CD4-positive, alpha-beta memory T cell (primary cell): ENCODE measurements at regions not wholly inside any gene's neighbourhood (a gene's known extent, or its start where the extent isn't known, plus 50 kb on each side); places are given as distances from the start of the nearest gene placed in this dataset.
A peak's percentile ranks its signal among the peaks of the same experiment; 100 is the strongest.

Experiments used
- CTCF ChIA-PET: fragments of 350-600 bp; sonication (Branson Sonifier 250); formaldehyde crosslinking; loops from one replicate; lab custom pipeline; 2021; ENCODE audit warnings: inconsistent platforms; ENCODE audit not compliant: partially characterized antibody; lab: Charles Lee
- POLR2A ChIA-PET: fragments of 350-600 bp; sonication (Branson Sonifier 250); formaldehyde crosslinking; loops from one replicate; lab custom pipeline; 2021; ENCODE audit not compliant: partially characterized antibody; lab: Charles Lee
- DNase-seq, 5 donors: peaks; one replicate each; pipeline versions ENCODE4 v3.0.0 to v3.0.0-alpha.2; 2020 to 2022; ENCODE audit warnings: mixed read lengths in 1 of 5
- H3K27ac ChIP-seq: one replicate; pipeline ENCODE4 v1.7.0; 2013; ENCODE audit warnings: low read depth, low read length
- H3K27me3 ChIP-seq: 2 replicates; pipeline ENCODE4 v1.7.0; 2013; ENCODE audit warnings: mild to moderate bottlenecking, low read length, moderate library complexity; ENCODE audit not compliant: insufficient read depth
- H3K36me3 ChIP-seq: 2 replicates; pipeline ENCODE4 v1.7.0; 2013; ENCODE audit warnings: mild to moderate bottlenecking, low read length, moderate library complexity; ENCODE audit not compliant: insufficient read depth
- H3K4me1 ChIP-seq: 2 replicates; pipeline ENCODE4 v1.7.0; 2013; ENCODE audit warnings: mild to moderate bottlenecking, low read length, moderate library complexity; ENCODE audit not compliant: insufficient read depth
- H3K4me3 ChIP-seq, 2 donors: one replicate each; pipeline ENCODE4 v1.7.0; 2013; ENCODE audit warnings: low read length in 2 of 2, mild to moderate bottlenecking in 1 of 2
- H3K9me3 ChIP-seq, 2 donors: one replicate each; pipeline ENCODE4 v1.7.0; 2013; ENCODE audit warnings: low read length in 2 of 2, control low read depth in 1 of 2; ENCODE audit not compliant: control insufficient read depth in 1 of 2
- H3K27ac Mint-ChIP-seq, 7 donors: one replicate each; pipeline ENCODE4 v1.8.0; 2020 to 2021; ENCODE audit warnings: mixed read lengths in 7 of 7, mild to moderate bottlenecking in 6 of 7, inconsistent platforms in 3 of 7, moderate library complexity in 3 of 7
- H3K27me3 Mint-ChIP-seq, 2 donors: one replicate each; pipeline ENCODE4 v1.8.0; 2020 to 2021; ENCODE audit warnings: mixed read lengths in 2 of 2
- H3K36me3 Mint-ChIP-seq, 2 donors: one replicate each; pipeline ENCODE4 v1.8.0; 2020 to 2021; ENCODE audit warnings: mixed read lengths in 2 of 2, inconsistent platforms in 1 of 2, mild to moderate bottlenecking in 1 of 2
- H3K4me1 Mint-ChIP-seq, 4 donors: one replicate each; pipeline ENCODE4 v1.8.0; 2020 to 2021; ENCODE audit warnings: mixed read lengths in 4 of 4, mild to moderate bottlenecking in 1 of 4
- H3K4me3 Mint-ChIP-seq, 8 donors: one replicate each; pipeline ENCODE4 v1.8.0; 2020 to 2021; ENCODE audit warnings: mixed read lengths in 8 of 8, mild to moderate bottlenecking in 7 of 8, moderate library complexity in 6 of 8, inconsistent platforms in 3 of 8
- H3K9me3 Mint-ChIP-seq, 8 donors: one replicate each; pipeline ENCODE4 v1.8.0; 2020 to 2021; ENCODE audit warnings: mixed read lengths in 8 of 8, mild to moderate bottlenecking in 5 of 8, inconsistent platforms in 3 of 8, moderate library complexity in 1 of 8
- intact Hi-C: fragments of 100-400 bp; cut with micrococcal nuclease; formaldehyde crosslinking; loops from one replicate; pipeline ENCODE4 v1.15.1; 2023

DNA sequence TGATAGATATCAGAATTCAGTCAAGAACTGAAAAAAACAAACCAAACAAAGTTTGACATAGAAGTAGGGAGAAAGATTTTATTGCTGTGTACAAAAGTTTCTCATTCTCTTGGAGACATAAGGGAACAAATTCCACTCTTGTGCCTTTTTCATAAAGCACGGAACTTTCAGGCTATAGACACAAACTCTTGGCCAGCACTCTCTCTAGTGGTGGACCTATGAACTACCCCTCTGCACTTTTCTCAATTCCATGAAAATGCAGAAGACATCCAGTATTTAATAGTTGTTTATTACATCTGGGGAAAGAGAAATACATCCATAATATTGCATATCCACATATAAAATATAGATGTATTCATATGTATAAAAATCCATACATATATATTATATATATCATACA is 291.6 kb upstream of the HS3ST1 start:
- ChIA-PET CTCF (no interaction called here), POLR2A (no interaction called here)
- Histone ChIP-seq H3K27me3 (no peaks in the 10 kb centered on the region), H3K9me3 (no peaks in the 10 kb centered on the region), H3K27ac (no peak overlapping the region), H3K36me3 (no peaks in the 10 kb centered on the region), H3K4me1 (no peaks in the 10 kb centered on the region), H3K4me3 (no peak overlapping the region)
- H3K27ac Mint-ChIP-seq: no peak overlapping the region
- peaks cover 0 to under 1% (median 0%) of the 10 kb centered on the region in 8 donors for H3K9me3 Mint-ChIP-seq
- peaks cover 6 to 13% of the 10 kb centered on the region in 2 donors for H3K27me3 Mint-ChIP-seq
- DNase-seq: peak in 1 of 5 donors; percentile 3
- H3K36me3 Mint-ChIP-seq: no peaks in the 10 kb centered on the region
- intact Hi-C loops: loop anchor here (2.0 to 10.0 kb wide), 2 partner anchors 301 to 1135 kb away; no protein-coding TSS in a partner anchor
- H3K4me1 Mint-ChIP-seq: no peaks in the 10 kb centered on the region
- peak overlapping the region in 1 of 8 donors; percentile 28 for H3K4me3 Mint-ChIP-seq

DNA sequence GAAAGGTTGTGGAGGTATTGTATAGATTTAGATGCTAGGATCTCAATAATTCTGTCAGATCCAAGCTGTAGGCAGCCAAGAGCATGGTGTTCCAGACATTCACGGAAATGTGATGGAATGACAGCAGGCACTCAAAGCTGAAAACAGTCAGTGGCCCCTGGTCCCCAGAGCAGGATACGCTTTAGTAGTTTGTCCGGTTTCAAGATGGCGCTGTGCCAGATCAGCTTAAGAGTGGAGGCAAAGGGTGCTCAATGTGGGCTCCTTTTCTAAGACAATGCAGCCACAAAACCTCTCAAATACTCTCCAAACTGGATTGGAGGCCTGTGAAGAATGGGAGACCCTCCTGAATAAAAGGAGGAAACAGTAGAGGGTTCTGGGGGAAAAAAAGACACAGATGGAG is 291.2 kb upstream of the HS3ST1 start:
- H3K27me3 ChIP-seq: no peaks in the 10 kb centered on the region
- Mint-ChIP-seq H3K4me1 (no peaks in the 10 kb centered on the region), H3K27me3 (peaks cover 6 to 13% of the 10 kb centered on the region in 2 donors), H3K9me3 (peaks cover 0 to 2% (median 0%) of the 10 kb centered on the region in 8 donors), H3K4me3 (peak overlapping the region in 1 of 8 donors; percentile 28), H3K27ac (no peak overlapping the region), H3K36me3 (no peaks in the 10 kb centered on the region)
- H3K27ac ChIP-seq: no peak overlapping the region
- CTCF ChIA-PET: interaction anchor here (0.8 kb wide), 1 partner anchor 1165 kb away, joined by 3 read pairs; no protein-coding TSS in a partner anchor
- no peaks in the 10 kb centered on the region for H3K4me1 ChIP-seq
- no peaks in the 10 kb centered on the region for H3K36me3 ChIP-seq
- no peaks in the 10 kb centered on the region for H3K9me3 ChIP-seq
- intact Hi-C loops: loop anchor here (2.0 to 10.0 kb wide), 2 partner anchors 301 to 1135 kb away; no protein-coding TSS in a partner anchor
- no peak overlapping the region for H3K4me3 ChIP-seq
- no peak for DNase-seq
- POLR2A ChIA-PET: no interaction called here

DNA sequence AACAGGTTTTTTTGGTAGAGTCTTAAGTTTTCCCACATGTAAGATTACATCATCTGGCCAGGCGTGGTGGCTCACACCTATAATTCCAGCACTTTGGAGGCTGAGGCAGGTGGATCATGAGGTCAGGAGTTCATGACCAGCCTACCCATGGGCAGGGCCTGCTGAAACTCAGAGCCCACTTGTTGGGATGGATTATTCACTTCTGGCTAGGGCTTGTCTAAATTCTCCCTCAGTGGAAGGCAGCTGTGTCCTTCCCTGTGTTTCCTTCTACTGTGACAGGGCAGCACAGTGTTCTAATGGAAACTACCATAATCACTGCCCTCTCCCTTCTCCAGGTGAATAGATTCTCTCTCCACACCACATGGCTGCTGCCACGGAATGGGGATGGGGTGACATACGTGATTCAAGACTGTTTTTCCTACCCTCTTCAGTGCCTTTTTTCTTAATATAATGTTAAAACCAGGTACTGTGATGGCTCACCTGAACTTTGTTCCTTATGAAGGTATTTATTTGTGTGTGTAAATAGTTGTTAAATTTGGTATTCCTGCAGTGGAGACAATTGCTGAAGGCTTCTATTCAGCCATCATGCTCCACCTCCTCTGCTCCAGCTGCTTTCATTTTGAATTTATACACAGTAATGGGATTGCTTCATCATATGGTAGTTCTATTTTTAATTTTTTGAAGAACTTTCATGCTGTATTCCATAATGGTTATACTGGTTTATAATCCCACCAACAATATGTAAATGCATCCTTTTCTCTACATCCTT is 287.2 kb upstream of the HS3ST1 start:
- H3K27ac ChIP-seq: no peak overlapping the region
- POLR2A ChIA-PET: no interaction called here
- H3K36me3 Mint-ChIP-seq: no peaks in the 10 kb centered on the region
- no peaks in the 10 kb centered on the region for H3K4me1 Mint-ChIP-seq
- no peak overlapping the region for H3K4me3 Mint-ChIP-seq
- no peak overlapping the region for H3K4me3 ChIP-seq
- CTCF ChIA-PET: no interaction called here
- no peaks in the 10 kb centered on the region for H3K9me3 ChIP-seq
- H3K36me3 ChIP-seq: no peaks in the 10 kb centered on the region
- H3K27ac Mint-ChIP-seq: peak overlapping the region in 1 of 7 donors; percentile 66
- H3K9me3 Mint-ChIP-seq: peaks cover 0 to 5% (median 0%) of the 10 kb centered on the region in 8 donors
- H3K4me1 ChIP-seq: no peaks in the 10 kb centered on the region
- no peaks in the 10 kb centered on the region for H3K27me3 ChIP-seq
- peaks cover 3 to 5% of the 10 kb centered on the region in 2 donors for H3K27me3 Mint-ChIP-seq
- no peak for DNase-seq
- intact Hi-C loops: no loop called here

DNA sequence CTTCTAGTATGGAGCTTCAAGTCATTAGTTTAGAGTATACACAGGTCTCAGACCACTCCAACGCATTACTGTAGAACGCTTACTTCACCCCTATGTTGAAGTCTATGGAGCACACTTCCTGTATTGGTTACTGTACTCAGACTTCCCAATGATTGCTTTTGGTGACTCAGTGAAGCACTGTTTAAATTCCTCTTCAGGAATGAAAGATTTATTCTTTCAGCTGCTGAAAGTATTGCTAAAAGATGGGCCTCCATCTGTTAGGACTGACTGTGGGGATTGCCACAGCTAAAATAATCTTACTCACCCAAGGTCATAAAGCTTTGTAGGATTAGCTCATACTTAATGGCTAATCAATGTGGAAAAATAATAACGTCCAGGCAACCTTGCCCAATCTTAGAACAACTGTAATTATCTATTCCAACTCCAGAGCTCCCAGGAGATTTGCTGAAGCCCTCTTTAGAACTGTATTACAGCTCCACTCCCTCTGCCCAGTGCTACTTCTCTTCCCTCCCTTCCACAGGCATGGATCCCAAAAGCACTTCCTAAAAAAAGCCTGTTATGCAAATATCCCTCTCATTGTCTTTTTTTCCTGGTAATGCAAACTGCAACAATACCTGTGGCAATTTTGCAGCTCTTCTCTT is 281.9 kb upstream of the HS3ST1 start:
- POLR2A ChIA-PET: no interaction called here

DNA sequence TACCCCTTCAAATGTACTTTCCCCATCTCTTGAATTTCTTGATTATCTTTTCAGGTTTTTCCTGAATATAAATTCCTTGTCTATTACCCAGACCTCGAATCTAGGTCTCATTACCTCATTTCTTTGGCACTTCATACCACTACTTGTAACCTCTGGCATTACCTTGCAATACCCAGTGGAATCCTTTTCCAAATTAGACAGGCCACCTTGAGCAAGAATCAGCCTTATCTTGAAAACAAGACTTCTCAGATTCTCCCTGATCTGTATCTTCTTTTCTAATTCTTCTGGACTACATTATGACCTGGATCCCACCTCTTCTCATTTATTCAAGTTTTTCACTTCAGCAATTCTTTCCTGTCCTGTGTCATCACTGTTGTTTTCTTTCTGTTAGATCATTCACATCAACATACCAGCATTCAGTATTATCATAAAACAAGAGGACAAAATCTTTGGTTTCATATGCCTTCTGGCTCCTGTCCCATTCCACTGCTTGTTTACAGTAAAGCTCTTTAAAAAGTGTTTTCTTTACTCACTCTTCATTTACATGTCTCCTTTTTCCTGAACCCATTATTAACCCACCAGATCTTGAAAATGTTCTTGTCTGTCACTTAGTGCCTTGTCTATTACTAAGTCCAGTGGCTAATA is 275.6 kb upstream of the HS3ST1 start:
- Histone ChIP-seq H3K36me3 (no peaks in the 10 kb centered on the region), H3K9me3 (no peaks in the 10 kb centered on the region), H3K4me3 (no peak overlapping the region), H3K27me3 (no peaks in the 10 kb centered on the region), H3K4me1 (no peaks in the 10 kb centered on the region), H3K27ac (no peak overlapping the region)
- DNase-seq: no peak
- Mint-ChIP-seq H3K9me3 (peaks cover 0 to 4% (median 0%) of the 10 kb centered on the region in 8 donors), H3K36me3 (no peaks in the 10 kb centered on the region), H3K4me1 (no peaks in the 10 kb centered on the region), H3K27ac (no peak overlapping the region), H3K4me3 (no peak overlapping the region), H3K27me3 (no peaks in the 10 kb centered on the region)
- ChIA-PET CTCF (no interaction called here), POLR2A (no interaction called here)
- intact Hi-C loops: no loop called here

More for the DNA sequence above, 281.9 kb upstream of the HS3ST1 start:
- H3K36me3 Mint-ChIP-seq: no peaks in the 10 kb centered on the region
- DNase-seq: no peak
- CTCF ChIA-PET: no interaction called here
- intact Hi-C loops: no loop called here
- peaks cover 1 to 5% of the 10 kb centered on the region in 2 donors for H3K27me3 Mint-ChIP-seq
- H3K4me1 Mint-ChIP-seq: no peaks in the 10 kb centered on the region
- H3K36me3 ChIP-seq: no peaks in the 10 kb centered on the region
- H3K9me3 ChIP-seq: no peaks in the 10 kb centered on the region
- no peak overlapping the region for H3K4me3 ChIP-seq
- no peaks in the 10 kb centered on the region for H3K4me1 ChIP-seq
- H3K9me3 Mint-ChIP-seq: peaks cover 0 to 6% (median 2%) of the 10 kb centered on the region in 8 donors
- H3K27me3 ChIP-seq: no peaks in the 10 kb centered on the region
- H3K27ac Mint-ChIP-seq: no peak overlapping the region
- H3K27ac ChIP-seq: no peak overlapping the region
- H3K4me3 Mint-ChIP-seq: no peak overlapping the region

DNA sequence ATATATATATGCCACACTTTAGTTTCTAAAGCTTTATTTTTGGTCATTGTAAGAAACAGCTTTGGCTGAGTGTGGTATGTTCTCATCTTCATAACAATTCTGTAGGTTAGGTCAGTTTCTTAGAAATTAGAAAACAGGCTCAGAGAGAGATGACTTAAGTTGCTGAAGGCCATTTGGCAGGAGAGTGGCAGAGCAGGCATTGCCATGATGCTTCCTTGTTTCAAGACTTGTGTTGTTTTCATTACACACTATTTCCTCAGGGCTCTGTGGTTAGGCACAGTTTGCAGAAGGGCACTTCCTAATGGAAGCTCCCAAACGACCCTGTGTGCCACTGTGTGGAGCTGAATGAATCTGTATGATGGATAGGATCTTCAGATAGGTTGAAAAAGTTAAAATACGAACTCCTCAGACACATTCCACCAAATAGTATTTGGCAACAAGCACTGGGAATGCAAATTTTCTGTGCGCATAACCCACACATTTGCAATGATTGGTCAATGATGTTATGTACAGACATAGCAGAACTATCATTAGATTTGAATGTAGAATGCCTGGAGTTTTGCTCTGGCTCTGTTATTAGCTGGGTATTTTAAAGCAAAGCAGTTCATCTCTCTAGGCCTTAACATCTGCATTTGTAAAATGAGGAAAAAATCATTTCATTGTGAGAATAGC is 274.3 kb upstream of the HS3ST1 start:
- peaks cover 0 to 3% (median 0%) of the 10 kb centered on the region in 8 donors for H3K9me3 Mint-ChIP-seq
- H3K27ac Mint-ChIP-seq: no peak overlapping the region
- Histone ChIP-seq H3K36me3 (no peaks in the 10 kb centered on the region), H3K4me1 (no peaks in the 10 kb centered on the region), H3K9me3 (no peaks in the 10 kb centered on the region), H3K4me3 (no peak overlapping the region), H3K27me3 (no peaks in the 10 kb centered on the region), H3K27ac (no peak overlapping the region)
- intact Hi-C loops: no loop called here
- no peaks in the 10 kb centered on the region for H3K4me1 Mint-ChIP-seq
- H3K4me3 Mint-ChIP-seq: no peak overlapping the region
- no peaks in the 10 kb centered on the region for H3K27me3 Mint-ChIP-seq
- ChIA-PET POLR2A (no interaction called here), CTCF (no interaction called here)
- no peak for DNase-seq
- no peaks in the 10 kb centered on the region for H3K36me3 Mint-ChIP-seq
